ENCODE measurements at regions not wholly inside any gene's neighbourhood (a gene's known extent, or its start where the extent isn't known, plus 50 kb on each side); places are given as distances from the start of the nearest gene placed in this dataset.

- Histone ChIP-seq H3K27ac (ENCODE audit: low read depth in 1 of 3, low read length in 2 of 3) (no peak overlapping the region), H3K4me3 (ENCODE audit: low read depth in 1 of 3, low read length in 3 of 3) (no peak overlapping the region), H3K9me3 (ENCODE audit: control insufficient read depth in 2 of 2, insufficient read depth in 1 of 2, low read depth in 1 of 2, low read length in 1 of 2) (peaks cover 0 to 4% of the 10 kb centered on the region in 2 donors), H3K4me1 (ENCODE audit: control insufficient read depth in 3 of 3, insufficient read depth in 2 of 3, low read depth in 1 of 3, low read length in 2 of 3) (peaks cover 0 to 16% (median 2%) of the 10 kb centered on the region in 3 donors), H3K27me3 (ENCODE audit: control insufficient read depth in 3 of 3, insufficient read depth in 3 of 3, low read length in 3 of 3) (no peaks in the 10 kb centered on the region), H3K36me3 (ENCODE audit: control insufficient read depth in 3 of 3, insufficient read depth in 2 of 3, low read depth in 1 of 3, low read length in 3 of 3) (peaks cover 0 to 2% (median 0%) of the 10 kb centered on the region in 3 donors)
- DNase-seq, result no peak
- 82 to 89% (median 84%) methylated on average over 4 of the region's 4 CpGs for WGBS, 3 donors
- no peak for FAIRE-seq
Observed at GRCh38 chr2:195594919-195595694, 61.9 kb upstream of the SLC39A10 start.

GRCh38 chr2:195594248-195594647 lies 62.8 kb upstream of the SLC39A10 start:
- peaks cover 0 to 2% (median 0%) of the 10 kb centered on the region in 3 donors for H3K36me3 ChIP-seq (ENCODE audit: control insufficient read depth in 3 of 3, insufficient read depth in 2 of 3, low read depth in 1 of 3, low read length in 3 of 3)
- no peaks in the 10 kb centered on the region for H3K27me3 ChIP-seq (ENCODE audit: control insufficient read depth in 3 of 3, insufficient read depth in 3 of 3, low read length in 3 of 3)
- no peak overlapping the region for H3K27ac ChIP-seq (ENCODE audit: low read depth in 1 of 3, low read length in 2 of 3)
- DNase-seq, result peak; percentile 40 to 76
- H3K9me3 ChIP-seq (ENCODE audit: control insufficient read depth in 2 of 2, insufficient read depth in 1 of 2, low read depth in 1 of 2, low read length in 1 of 2), result peaks cover 0 to 4% of the 10 kb centered on the region in 2 donors
- FAIRE-seq, result no peak
- WGBS, 3 donors, result 27 to 51% (median 36%) methylated on average over 3 of the region's 3 CpGs
- H3K4me1 ChIP-seq (ENCODE audit: control insufficient read depth in 3 of 3, insufficient read depth in 2 of 3, low read depth in 1 of 3, low read length in 2 of 3), result peaks cover 0 to 19% (median 2%) of the 10 kb centered on the region in 3 donors
- no peak overlapping the region for H3K4me3 ChIP-seq (ENCODE audit: low read depth in 1 of 3, low read length in 3 of 3)

GRCh38 chr2:195592105-195592504 lies 64.9 kb upstream of the SLC39A10 start:
- FAIRE-seq (no peak), DNase-seq (no peak)
- H3K9me3 ChIP-seq (ENCODE audit: control insufficient read depth in 2 of 2, insufficient read depth in 1 of 2, low read depth in 1 of 2, low read length in 1 of 2), result peaks cover 0 to 4% of the 10 kb centered on the region in 2 donors
- no peaks in the 10 kb centered on the region for H3K27me3 ChIP-seq (ENCODE audit: control insufficient read depth in 3 of 3, insufficient read depth in 3 of 3, low read length in 3 of 3)
- peaks cover 0 to 19% (median 2%) of the 10 kb centered on the region in 3 donors for H3K4me1 ChIP-seq (ENCODE audit: control insufficient read depth in 3 of 3, insufficient read depth in 2 of 3, low read depth in 1 of 3, low read length in 2 of 3)
- no peak overlapping the region for H3K27ac ChIP-seq (ENCODE audit: low read depth in 1 of 3, low read length in 2 of 3)
- 92 to 95% (median 93%) methylated on average over 2 of the region's 2 CpGs for WGBS, 3 donors
- no peak overlapping the region for H3K4me3 ChIP-seq (ENCODE audit: low read depth in 1 of 3, low read length in 3 of 3)
- peaks cover 0 to 2% (median 0%) of the 10 kb centered on the region in 3 donors for H3K36me3 ChIP-seq (ENCODE audit: control insufficient read depth in 3 of 3, insufficient read depth in 2 of 3, low read depth in 1 of 3, low read length in 3 of 3)

GRCh38 chr2:195590861-195591205 lies 66.2 kb upstream of the SLC39A10 start:
- WGBS, 3 donors, result 15 to 51% (median 33%) methylated on average over 1 of the region's 1 CpG
- Histone ChIP-seq H3K27ac (ENCODE audit: low read depth in 1 of 3, low read length in 2 of 3) (peak overlapping the region in 1 of 3 donors; percentile 59), H3K4me1 (ENCODE audit: control insufficient read depth in 3 of 3, insufficient read depth in 2 of 3, low read depth in 1 of 3, low read length in 2 of 3) (peaks cover 0 to 19% (median 2%) of the 10 kb centered on the region in 3 donors), H3K27me3 (ENCODE audit: control insufficient read depth in 3 of 3, insufficient read depth in 3 of 3, low read length in 3 of 3) (no peaks in the 10 kb centered on the region), H3K9me3 (ENCODE audit: control insufficient read depth in 2 of 2, insufficient read depth in 1 of 2, low read depth in 1 of 2, low read length in 1 of 2) (peaks cover 0 to 4% of the 10 kb centered on the region in 2 donors), H3K36me3 (ENCODE audit: control insufficient read depth in 3 of 3, insufficient read depth in 2 of 3, low read depth in 1 of 3, low read length in 3 of 3) (peaks cover 0 to under 1% (median 0%) of the 10 kb centered on the region in 3 donors), H3K4me3 (ENCODE audit: low read depth in 1 of 3, low read length in 3 of 3) (no peak overlapping the region)
- DNase-seq (peak; percentile 85 to 91), FAIRE-seq (no peak)

- 93 to 100% (median 95%) methylated on average over 1 of the region's 1 CpG for WGBS, 3 donors
- Histone ChIP-seq H3K27ac (ENCODE audit: low read depth in 1 of 3, low read length in 2 of 3) (peak overlapping the region in 1 of 3 donors; percentile 59), H3K9me3 (ENCODE audit: control insufficient read depth in 2 of 2, insufficient read depth in 1 of 2, low read depth in 1 of 2, low read length in 1 of 2) (peaks cover 0 to 4% of the 10 kb centered on the region in 2 donors), H3K4me1 (ENCODE audit: control insufficient read depth in 3 of 3, insufficient read depth in 2 of 3, low read depth in 1 of 3, low read length in 2 of 3) (peaks cover 0 to 17% (median 2%) of the 10 kb centered on the region in 3 donors), H3K36me3 (ENCODE audit: control insufficient read depth in 3 of 3, insufficient read depth in 2 of 3, low read depth in 1 of 3, low read length in 3 of 3) (no peaks in the 10 kb centered on the region), H3K27me3 (ENCODE audit: control insufficient read depth in 3 of 3, insufficient read depth in 3 of 3, low read length in 3 of 3) (no peaks in the 10 kb centered on the region), H3K4me3 (ENCODE audit: low read depth in 1 of 3, low read length in 3 of 3) (no peak overlapping the region)
- FAIRE-seq (no peak), DNase-seq (no peak)
Observed at GRCh38 chr2:195590199-195590860, 66.7 kb upstream of the SLC39A10 start.

GRCh38 chr2:195587966-195588365 lies 69.1 kb upstream of the SLC39A10 start:
- FAIRE-seq, result no peak

GRCh38 chr2:195586062-195586714 lies 70.8 kb upstream of the SLC39A10 start:
- Histone ChIP-seq H3K27ac (ENCODE audit: low read depth in 1 of 3, low read length in 2 of 3) (no peak overlapping the region), H3K36me3 (ENCODE audit: control insufficient read depth in 3 of 3, insufficient read depth in 2 of 3, low read depth in 1 of 3, low read length in 3 of 3) (no peaks in the 10 kb centered on the region), H3K4me3 (ENCODE audit: low read depth in 1 of 3, low read length in 3 of 3) (no peak overlapping the region), H3K9me3 (ENCODE audit: control insufficient read depth in 2 of 2, insufficient read depth in 1 of 2, low read depth in 1 of 2, low read length in 1 of 2) (peaks cover 0 to 2% of the 10 kb centered on the region in 2 donors), H3K4me1 (ENCODE audit: control insufficient read depth in 3 of 3, insufficient read depth in 2 of 3, low read depth in 1 of 3, low read length in 2 of 3) (peaks cover 0 to 14% (median 2%) of the 10 kb centered on the region in 3 donors), H3K27me3 (ENCODE audit: control insufficient read depth in 3 of 3, insufficient read depth in 3 of 3, low read length in 3 of 3) (no peaks in the 10 kb centered on the region)
- FAIRE-seq, result no peak
- 55 to 69% (median 60%) methylated on average over 1 of the region's 1 CpG for WGBS, 3 donors
- DNase-seq, result no peak

More at GRCh38 chr2:195587966-195588365, 69.1 kb upstream of the SLC39A10 start:
- H3K9me3 ChIP-seq (ENCODE audit: control insufficient read depth in 2 of 2, insufficient read depth in 1 of 2, low read depth in 1 of 2, low read length in 1 of 2), result peaks cover 0 to 4% of the 10 kb centered on the region in 2 donors
- 90 to 93% (median 91%) methylated on average over 5 of the region's 5 CpGs for WGBS, 3 donors
- H3K27ac ChIP-seq (ENCODE audit: low read depth in 1 of 3, low read length in 2 of 3), result no peak overlapping the region
- H3K4me1 ChIP-seq (ENCODE audit: control insufficient read depth in 3 of 3, insufficient read depth in 2 of 3, low read depth in 1 of 3, low read length in 2 of 3), result peaks cover 0 to 16% (median 2%) of the 10 kb centered on the region in 3 donors
- no peak overlapping the region for H3K4me3 ChIP-seq (ENCODE audit: low read depth in 1 of 3, low read length in 3 of 3)
- H3K36me3 ChIP-seq (ENCODE audit: control insufficient read depth in 3 of 3, insufficient read depth in 2 of 3, low read depth in 1 of 3, low read length in 3 of 3), result no peaks in the 10 kb centered on the region
- no peak for DNase-seq
- H3K27me3 ChIP-seq (ENCODE audit: control insufficient read depth in 3 of 3, insufficient read depth in 3 of 3, low read length in 3 of 3), result no peaks in the 10 kb centered on the region

GRCh38 chr2:195582188-195582587 lies 74.8 kb upstream of the SLC39A10 start:
- Histone ChIP-seq H3K27me3 (ENCODE audit: control insufficient read depth in 3 of 3, insufficient read depth in 3 of 3, low read length in 3 of 3) (no peaks in the 10 kb centered on the region), H3K27ac (ENCODE audit: low read depth in 1 of 3, low read length in 2 of 3) (peak overlapping the region in 1 of 3 donors; percentile 26), H3K4me3 (ENCODE audit: low read depth in 1 of 3, low read length in 3 of 3) (no peak overlapping the region), H3K36me3 (ENCODE audit: control insufficient read depth in 3 of 3, insufficient read depth in 2 of 3, low read depth in 1 of 3, low read length in 3 of 3) (no peaks in the 10 kb centered on the region), H3K9me3 (ENCODE audit: control insufficient read depth in 2 of 2, insufficient read depth in 1 of 2, low read depth in 1 of 2, low read length in 1 of 2) (no peaks in the 10 kb centered on the region), H3K4me1 (ENCODE audit: control insufficient read depth in 3 of 3, insufficient read depth in 2 of 3, low read depth in 1 of 3, low read length in 2 of 3) (peaks cover 0 to 6% (median 0%) of the 10 kb centered on the region in 3 donors)
- FAIRE-seq, result no peak
- peak in 1 of 2 donors; percentile 39 for DNase-seq
- 90 to 100% (median 90%) methylated on average over 1 of the region's 1 CpG for WGBS, 3 donors

Measured in small intestine (tissue), 7 donors.